ENCODE measurements at regions not wholly inside any gene's neighbourhood (a gene's known extent, or its start where the extent isn't known, plus 50 kb on each side); places are given as distances from the start of the nearest gene placed in this dataset.

DNA sequence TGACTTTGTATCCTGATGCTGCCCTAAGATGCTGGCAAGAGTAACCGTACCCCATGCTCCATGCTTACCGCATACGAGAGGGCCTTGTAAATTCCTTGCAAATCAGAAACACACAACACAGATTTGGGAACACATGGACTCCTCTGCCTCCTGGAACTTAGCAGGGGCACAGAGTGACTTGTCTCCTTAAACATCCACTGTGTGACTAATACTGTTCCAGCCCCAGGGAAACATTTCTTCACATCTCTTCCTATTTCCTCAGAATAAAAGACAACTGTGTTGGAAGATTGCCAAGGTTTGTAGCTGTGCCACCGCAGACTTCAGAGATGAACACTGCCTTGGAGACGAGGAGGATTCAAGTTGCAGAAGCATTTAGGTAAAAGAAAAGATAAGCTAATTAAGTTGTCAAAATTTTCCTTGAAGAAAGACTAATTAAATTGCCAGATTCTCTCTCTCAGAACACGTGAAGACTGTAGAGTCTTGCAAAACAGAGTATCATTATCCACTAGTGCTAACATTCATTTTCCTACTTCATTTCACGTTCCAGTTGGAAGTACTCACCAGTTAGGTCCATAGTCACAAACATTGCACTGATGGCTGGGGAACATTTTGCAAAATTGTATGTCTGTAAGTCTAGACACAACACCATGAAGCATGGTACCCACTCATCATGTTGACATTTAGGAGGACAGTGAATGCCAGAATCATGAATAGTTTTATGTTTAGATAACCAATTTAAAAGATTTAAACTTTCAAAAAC lies 188.8 kb downstream of the TSN start:
- H3K27me3 ChIP-seq (ENCODE audit: control insufficient read depth in 2 of 2, insufficient read depth in 2 of 2, low read length in 2 of 2), result no peaks in the 10 kb centered on the region
- H3K9me3 ChIP-seq (ENCODE audit: control insufficient read depth in 2 of 2, low read length in 2 of 2), result no peaks in the 10 kb centered on the region
- no peak overlapping the region for H3K27ac ChIP-seq (ENCODE audit: low read depth in 2 of 2, low read length in 2 of 2)
- H3K4me3 ChIP-seq (ENCODE audit: low read length in 2 of 2), result no peak overlapping the region
- no peaks in the 10 kb centered on the region for H3K4me1 ChIP-seq (ENCODE audit: control insufficient read depth in 2 of 2, insufficient read depth in 2 of 2, low read length in 2 of 2)
- no peak overlapping the region for H3K9ac ChIP-seq (ENCODE audit: low read depth in 1 of 2, low read length in 2 of 2)
- no peaks in the 10 kb centered on the region for H3K36me3 ChIP-seq (ENCODE audit: control insufficient read depth in 2 of 2, insufficient read depth in 2 of 2, low read length in 2 of 2)

DNA sequence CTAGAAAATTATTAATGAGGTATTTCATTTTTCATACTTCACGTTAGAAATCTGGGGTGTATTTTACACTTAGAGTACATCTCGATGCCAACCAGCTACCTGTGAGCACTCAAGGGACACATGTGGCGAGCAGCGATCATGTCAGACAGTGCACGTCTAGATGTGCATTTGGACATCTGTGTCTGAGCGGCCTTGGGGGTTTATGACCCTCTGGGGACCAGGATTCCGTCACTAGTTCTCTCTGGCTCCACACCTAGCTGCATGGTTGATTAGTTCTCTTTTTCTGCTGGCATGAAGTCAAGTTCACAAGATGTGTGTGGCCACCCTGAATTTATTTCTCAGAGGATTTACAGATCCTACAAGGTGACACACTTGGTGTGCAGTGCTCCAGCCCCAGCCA lies 192.2 kb downstream of the TSN start:
- no peaks in the 10 kb centered on the region for H3K4me1 ChIP-seq (ENCODE audit: control insufficient read depth in 2 of 2, insufficient read depth in 2 of 2, low read length in 2 of 2)
- no peaks in the 10 kb centered on the region for H3K27me3 ChIP-seq (ENCODE audit: control insufficient read depth in 2 of 2, insufficient read depth in 2 of 2, low read length in 2 of 2)
- H3K27ac ChIP-seq (ENCODE audit: low read depth in 2 of 2, low read length in 2 of 2), result no peak overlapping the region
- H3K9ac ChIP-seq (ENCODE audit: low read depth in 1 of 2, low read length in 2 of 2), result no peak overlapping the region
- H3K9me3 ChIP-seq (ENCODE audit: control insufficient read depth in 2 of 2, low read length in 2 of 2), result no peaks in the 10 kb centered on the region
- H3K4me3 ChIP-seq (ENCODE audit: low read length in 2 of 2), result no peak overlapping the region
- no peaks in the 10 kb centered on the region for H3K36me3 ChIP-seq (ENCODE audit: control insufficient read depth in 2 of 2, insufficient read depth in 2 of 2, low read length in 2 of 2)

DNA sequence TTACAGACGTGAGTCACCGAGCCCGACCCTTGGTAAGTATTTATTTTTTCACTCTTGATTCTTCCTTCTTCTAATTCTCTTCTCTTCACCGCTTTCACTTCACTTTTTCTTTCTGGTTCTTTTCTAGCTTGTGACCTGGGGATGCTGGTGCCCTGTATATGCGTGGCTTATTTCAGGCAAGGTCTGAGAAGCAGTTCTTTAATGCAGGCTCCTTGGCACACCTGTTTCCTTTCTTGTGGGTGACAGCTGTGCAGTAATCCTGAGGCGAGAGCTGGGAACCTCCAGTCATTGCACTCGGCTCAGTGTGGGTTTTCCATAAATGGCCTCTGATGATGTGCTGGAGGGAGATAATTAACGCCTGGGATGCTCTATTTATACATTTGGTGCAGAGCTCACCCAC lies 193.8 kb downstream of the TSN start:
- H3K27me3 ChIP-seq (ENCODE audit: control insufficient read depth in 2 of 2, insufficient read depth in 2 of 2, low read length in 2 of 2), result no peaks in the 10 kb centered on the region
- no peaks in the 10 kb centered on the region for H3K36me3 ChIP-seq (ENCODE audit: control insufficient read depth in 2 of 2, insufficient read depth in 2 of 2, low read length in 2 of 2)
- H3K9ac ChIP-seq (ENCODE audit: low read depth in 1 of 2, low read length in 2 of 2), result no peak overlapping the region
- H3K9me3 ChIP-seq (ENCODE audit: control insufficient read depth in 2 of 2, low read length in 2 of 2), result no peaks in the 10 kb centered on the region
- H3K27ac ChIP-seq (ENCODE audit: low read depth in 2 of 2, low read length in 2 of 2), result no peak overlapping the region
- H3K4me3 ChIP-seq (ENCODE audit: low read length in 2 of 2), result no peak overlapping the region
- H3K4me1 ChIP-seq (ENCODE audit: control insufficient read depth in 2 of 2, insufficient read depth in 2 of 2, low read length in 2 of 2), result no peaks in the 10 kb centered on the region

DNA sequence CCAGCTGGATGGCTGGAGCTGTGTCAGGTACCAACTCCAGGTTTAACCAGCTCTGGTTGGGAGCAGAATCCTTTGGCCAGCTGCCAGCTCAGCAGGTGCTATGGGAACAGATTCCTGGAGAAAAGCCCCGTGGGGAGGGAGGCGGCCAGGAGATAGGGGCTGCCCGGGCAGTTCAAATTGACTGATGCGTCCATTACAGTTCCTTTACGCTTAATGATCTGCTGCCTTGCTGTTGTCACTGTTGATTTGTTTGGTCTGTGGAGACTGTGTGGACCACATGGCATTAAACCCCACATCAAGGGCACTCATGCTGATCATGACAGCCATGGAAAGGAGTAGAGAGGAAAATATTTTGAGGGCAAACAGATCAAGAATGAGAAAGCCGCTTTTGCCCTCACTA lies 200.0 kb downstream of the TSN start:
- Histone ChIP-seq H3K4me1 (ENCODE audit: control insufficient read depth in 2 of 2, insufficient read depth in 2 of 2, low read length in 2 of 2) (no peaks in the 10 kb centered on the region), H3K4me3 (ENCODE audit: low read length in 2 of 2) (no peak overlapping the region), H3K9ac (ENCODE audit: low read depth in 1 of 2, low read length in 2 of 2) (no peak overlapping the region), H3K9me3 (ENCODE audit: control insufficient read depth in 2 of 2, low read length in 2 of 2) (no peaks in the 10 kb centered on the region), H3K27ac (ENCODE audit: low read depth in 2 of 2, low read length in 2 of 2) (no peak overlapping the region), H3K27me3 (ENCODE audit: control insufficient read depth in 2 of 2, insufficient read depth in 2 of 2, low read length in 2 of 2) (no peaks in the 10 kb centered on the region), H3K36me3 (ENCODE audit: control insufficient read depth in 2 of 2, insufficient read depth in 2 of 2, low read length in 2 of 2) (no peaks in the 10 kb centered on the region)

DNA sequence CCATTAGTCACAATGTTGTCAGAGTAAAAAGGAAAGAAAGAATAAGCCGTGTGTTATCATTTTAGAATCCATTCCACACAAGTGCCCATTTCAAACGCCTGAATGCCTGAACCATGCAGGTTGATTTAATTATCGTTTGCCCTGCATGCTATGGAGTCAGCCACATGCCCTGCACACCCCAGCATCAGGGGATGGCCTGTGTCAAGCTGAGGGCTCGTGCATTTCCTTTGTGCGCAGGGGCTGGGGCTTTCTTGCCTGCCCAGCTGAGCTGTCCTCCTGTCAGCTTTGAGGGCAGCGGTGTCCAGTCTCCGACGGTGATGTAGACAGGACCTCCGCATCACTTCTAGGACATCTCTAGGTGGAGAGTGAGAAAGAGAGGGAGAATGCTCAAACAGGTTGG lies 200.4 kb downstream of the TSN start:
- Histone ChIP-seq H3K27ac (ENCODE audit: low read depth in 2 of 2, low read length in 2 of 2) (no peak overlapping the region), H3K9ac (ENCODE audit: low read depth in 1 of 2, low read length in 2 of 2) (no peak overlapping the region), H3K27me3 (ENCODE audit: control insufficient read depth in 2 of 2, insufficient read depth in 2 of 2, low read length in 2 of 2) (no peaks in the 10 kb centered on the region), H3K4me1 (ENCODE audit: control insufficient read depth in 2 of 2, insufficient read depth in 2 of 2, low read length in 2 of 2) (no peaks in the 10 kb centered on the region), H3K4me3 (ENCODE audit: low read length in 2 of 2) (no peak overlapping the region), H3K9me3 (ENCODE audit: control insufficient read depth in 2 of 2, low read length in 2 of 2) (no peaks in the 10 kb centered on the region), H3K36me3 (ENCODE audit: control insufficient read depth in 2 of 2, insufficient read depth in 2 of 2, low read length in 2 of 2) (no peaks in the 10 kb centered on the region)

DNA sequence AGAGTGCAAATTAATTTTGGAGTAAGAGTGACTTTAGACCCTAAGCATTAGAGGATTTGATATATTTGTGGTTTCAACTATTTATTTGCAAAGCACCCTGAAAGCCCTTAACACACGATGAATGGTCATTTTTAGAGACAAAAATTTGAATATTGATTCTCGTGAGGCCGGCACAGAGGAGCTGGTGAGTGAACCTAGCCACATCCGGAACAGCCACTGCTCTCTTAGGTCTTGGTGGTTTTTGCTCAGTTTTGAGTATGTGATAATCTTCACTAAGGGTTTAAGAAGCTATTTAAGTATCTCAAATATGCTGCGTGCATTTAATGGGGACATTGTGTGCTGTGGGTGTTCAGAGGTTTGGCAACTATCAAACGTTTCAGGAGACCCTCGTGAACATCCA lies 204.8 kb downstream of the TSN start:
- Histone ChIP-seq H3K4me1 (ENCODE audit: control insufficient read depth in 2 of 2, insufficient read depth in 2 of 2, low read length in 2 of 2) (no peaks in the 10 kb centered on the region), H3K4me3 (ENCODE audit: low read length in 2 of 2) (no peak overlapping the region), H3K9ac (ENCODE audit: low read depth in 1 of 2, low read length in 2 of 2) (no peak overlapping the region), H3K27me3 (ENCODE audit: control insufficient read depth in 2 of 2, insufficient read depth in 2 of 2, low read length in 2 of 2) (no peaks in the 10 kb centered on the region), H3K27ac (ENCODE audit: low read depth in 2 of 2, low read length in 2 of 2) (no peak overlapping the region), H3K36me3 (ENCODE audit: control insufficient read depth in 2 of 2, insufficient read depth in 2 of 2, low read length in 2 of 2) (no peaks in the 10 kb centered on the region), H3K9me3 (ENCODE audit: control insufficient read depth in 2 of 2, low read length in 2 of 2) (no peaks in the 10 kb centered on the region)

DNA sequence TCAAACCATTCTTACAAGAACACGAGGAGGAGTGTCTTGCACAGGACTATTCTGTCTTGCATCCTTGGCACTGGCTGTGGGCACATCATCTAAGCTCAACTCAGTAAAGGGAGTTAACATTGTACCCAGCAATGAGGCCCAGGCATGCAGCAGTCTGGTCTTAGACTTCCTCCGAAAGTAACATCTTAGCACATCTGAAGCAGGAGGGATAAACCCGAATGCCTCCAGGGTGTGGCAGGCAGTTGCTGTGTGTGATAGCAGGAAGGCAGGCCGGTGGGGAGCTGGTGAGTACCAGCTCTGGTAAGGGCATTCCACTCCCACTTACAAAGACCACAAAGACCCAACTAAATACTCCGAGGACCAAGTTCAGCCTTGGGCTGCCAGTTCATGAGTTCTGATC lies 206.3 kb downstream of the TSN start:
- no peaks in the 10 kb centered on the region for H3K27me3 ChIP-seq (ENCODE audit: control insufficient read depth in 2 of 2, insufficient read depth in 2 of 2, low read length in 2 of 2)
- H3K9me3 ChIP-seq (ENCODE audit: control insufficient read depth in 2 of 2, low read length in 2 of 2), result no peaks in the 10 kb centered on the region
- H3K9ac ChIP-seq (ENCODE audit: low read depth in 1 of 2, low read length in 2 of 2), result no peak overlapping the region
- H3K36me3 ChIP-seq (ENCODE audit: control insufficient read depth in 2 of 2, insufficient read depth in 2 of 2, low read length in 2 of 2), result no peaks in the 10 kb centered on the region
- no peak overlapping the region for H3K27ac ChIP-seq (ENCODE audit: low read depth in 2 of 2, low read length in 2 of 2)
- H3K4me1 ChIP-seq (ENCODE audit: control insufficient read depth in 2 of 2, insufficient read depth in 2 of 2, low read length in 2 of 2), result no peaks in the 10 kb centered on the region
- no peak overlapping the region for H3K4me3 ChIP-seq (ENCODE audit: low read length in 2 of 2)

DNA sequence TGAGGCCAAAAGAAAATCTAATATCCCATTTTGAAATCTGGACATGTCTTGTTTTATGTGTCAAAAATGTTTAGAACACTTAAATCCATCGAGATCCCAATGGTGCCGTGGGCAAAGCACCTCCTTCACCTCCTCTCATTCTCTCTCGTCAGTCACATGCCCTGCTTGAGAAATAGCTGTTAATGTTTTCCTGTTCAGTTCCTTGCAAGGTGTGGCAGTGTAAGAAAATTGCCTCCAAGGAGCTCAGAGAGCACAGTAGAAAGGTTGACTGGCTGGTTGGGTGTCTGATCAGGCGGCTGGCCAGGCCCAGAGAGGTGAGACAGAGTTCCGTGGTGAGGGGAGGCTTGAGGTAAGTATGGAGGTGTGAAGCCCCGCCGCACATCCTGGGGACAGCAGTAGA lies 210.2 kb downstream of the TSN start:
- Histone ChIP-seq H3K9me3 (ENCODE audit: control insufficient read depth in 2 of 2, low read length in 2 of 2) (no peaks in the 10 kb centered on the region), H3K27me3 (ENCODE audit: control insufficient read depth in 2 of 2, insufficient read depth in 2 of 2, low read length in 2 of 2) (no peaks in the 10 kb centered on the region), H3K27ac (ENCODE audit: low read depth in 2 of 2, low read length in 2 of 2) (no peak overlapping the region), H3K4me3 (ENCODE audit: low read length in 2 of 2) (no peak overlapping the region), H3K36me3 (ENCODE audit: control insufficient read depth in 2 of 2, insufficient read depth in 2 of 2, low read length in 2 of 2) (no peaks in the 10 kb centered on the region), H3K4me1 (ENCODE audit: control insufficient read depth in 2 of 2, insufficient read depth in 2 of 2, low read length in 2 of 2) (no peaks in the 10 kb centered on the region), H3K9ac (ENCODE audit: low read depth in 1 of 2, low read length in 2 of 2) (no peak overlapping the region)

DNA sequence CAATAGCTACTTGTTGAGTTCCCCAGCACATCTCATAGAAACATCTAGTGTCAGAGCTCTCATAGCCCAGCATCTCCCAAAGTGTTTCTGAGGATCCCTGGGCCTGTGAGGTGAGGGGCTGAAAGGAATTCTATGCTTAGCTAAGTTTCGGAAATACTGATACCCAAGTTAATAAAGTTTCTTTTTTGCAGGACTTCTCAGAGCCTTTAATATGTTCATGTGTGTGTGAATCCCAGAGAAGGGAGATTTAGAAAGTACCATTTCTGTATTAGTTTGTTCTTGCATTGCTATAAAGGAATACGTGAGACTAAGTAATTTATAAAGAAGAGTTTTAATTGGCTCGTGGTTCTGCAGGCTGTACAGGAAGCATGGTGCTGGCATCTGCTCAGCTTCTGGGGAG lies 211.2 kb downstream of the TSN start:
- Histone ChIP-seq H3K36me3 (ENCODE audit: control insufficient read depth in 2 of 2, insufficient read depth in 2 of 2, low read length in 2 of 2) (no peaks in the 10 kb centered on the region), H3K4me3 (ENCODE audit: low read length in 2 of 2) (no peak overlapping the region), H3K27me3 (ENCODE audit: control insufficient read depth in 2 of 2, insufficient read depth in 2 of 2, low read length in 2 of 2) (no peaks in the 10 kb centered on the region), H3K9ac (ENCODE audit: low read depth in 1 of 2, low read length in 2 of 2) (no peak overlapping the region), H3K9me3 (ENCODE audit: control insufficient read depth in 2 of 2, low read length in 2 of 2) (no peaks in the 10 kb centered on the region), H3K27ac (ENCODE audit: low read depth in 2 of 2, low read length in 2 of 2) (no peak overlapping the region), H3K4me1 (ENCODE audit: control insufficient read depth in 2 of 2, insufficient read depth in 2 of 2, low read length in 2 of 2) (no peaks in the 10 kb centered on the region)

DNA sequence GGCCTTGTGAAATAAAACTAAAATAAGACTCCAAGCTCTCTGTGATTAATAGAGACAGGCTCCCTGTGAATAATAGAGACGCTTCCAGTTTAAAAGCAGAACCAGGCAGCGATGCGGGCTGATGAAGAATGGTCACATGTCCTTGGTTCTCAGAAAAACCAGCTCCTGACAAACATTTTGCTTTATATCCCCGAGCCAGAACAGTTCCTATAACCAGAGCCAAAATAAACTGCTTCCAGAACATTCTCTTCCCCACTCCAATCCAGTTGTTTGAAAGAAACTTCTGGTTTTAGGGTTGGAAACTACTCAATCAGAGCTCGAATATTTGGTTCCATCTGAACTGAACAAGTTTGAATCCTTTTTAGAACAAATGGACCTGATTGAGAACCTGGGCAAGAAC lies 213.7 kb downstream of the TSN start:
- Histone ChIP-seq H3K27ac (ENCODE audit: low read depth in 2 of 2, low read length in 2 of 2) (no peak overlapping the region), H3K9ac (ENCODE audit: low read depth in 1 of 2, low read length in 2 of 2) (no peak overlapping the region), H3K27me3 (ENCODE audit: control insufficient read depth in 2 of 2, insufficient read depth in 2 of 2, low read length in 2 of 2) (no peaks in the 10 kb centered on the region), H3K9me3 (ENCODE audit: control insufficient read depth in 2 of 2, low read length in 2 of 2) (no peaks in the 10 kb centered on the region), H3K36me3 (ENCODE audit: control insufficient read depth in 2 of 2, insufficient read depth in 2 of 2, low read length in 2 of 2) (no peaks in the 10 kb centered on the region), H3K4me1 (ENCODE audit: control insufficient read depth in 2 of 2, insufficient read depth in 2 of 2, low read length in 2 of 2) (no peaks in the 10 kb centered on the region), H3K4me3 (ENCODE audit: low read length in 2 of 2) (peak overlapping the region in 1 of 2 donors; percentile 3)
